Naive thymus-derived CD4-positive, alpha-beta T cell (primary cell): ENCODE measurements at regions not wholly inside any gene's neighbourhood (a gene's known extent, or its start where the extent isn't known, plus 50 kb on each side); places are given as distances from the start of the nearest gene placed in this dataset.
A peak's percentile ranks its signal among the peaks of the same experiment; 100 is the strongest.

Experiments
- ATAC-seq: fragments of 150-1000 bp; cut with Tn5 transposase; 2 replicates; pipeline ENCODE4 v1.10.0; 2021; ENCODE audit warnings: mild to moderate bottlenecking, moderate library complexity
- CTCF ChIA-PET: fragments of 350-600 bp; sonication (Branson Sonifier 250); formaldehyde crosslinking; loops from one replicate; lab custom pipeline; 2021; ENCODE audit warnings: antibody characterized with exemption; lab: Charles Lee
- POLR2A ChIA-PET: fragments of 350-600 bp; sonication (Branson Sonifier 250); formaldehyde crosslinking; loops from one replicate; lab custom pipeline; 2021; ENCODE audit warnings: antibody characterized with exemption, inconsistent platforms; lab: Charles Lee
- DNase-seq, 9 donors: peaks; one replicate each; pipeline versions ENCODE4 v3.0.0 to v3.0.0-alpha.2; 2020 to 2022; ENCODE audit warnings: mixed read lengths in 1 of 9
- H3K27ac ChIP-seq: one replicate; pipeline ENCODE4 v1.7.0; 2013; ENCODE audit warnings: mild to moderate bottlenecking, low read depth, low read length, moderate library complexity
- H3K27me3 ChIP-seq, 2 donors: one replicate each; pipeline ENCODE4 v1.7.0; 2013; ENCODE audit warnings: low read length in 2 of 2, mild to moderate bottlenecking in 2 of 2, moderate library complexity in 2 of 2; ENCODE audit not compliant: control insufficient read depth in 2 of 2, insufficient read depth in 2 of 2
- H3K36me3 ChIP-seq, 3 experiments: 1 replicate in 2 of 3; 2 replicates in 1 of 3; pipeline ENCODE4 v1.7.0; 2013; ENCODE audit warnings: low read length in 3 of 3, mild to moderate bottlenecking in 3 of 3, moderate library complexity in 1 of 3; ENCODE audit not compliant: insufficient read depth in 3 of 3, control insufficient read depth in 2 of 3
- H3K4me1 ChIP-seq, 2 donors: one replicate each; pipeline ENCODE4 v1.7.0; 2013; ENCODE audit warnings: low read length in 2 of 2, mild to moderate bottlenecking in 2 of 2, moderate library complexity in 1 of 2; ENCODE audit not compliant: control insufficient read depth in 2 of 2, insufficient read depth in 2 of 2
- H3K4me3 ChIP-seq: 2 replicates; pipeline ENCODE4 v1.7.0; 2013; ENCODE audit warnings: mild to moderate bottlenecking, low read length
- H3K9me3 ChIP-seq, 3 experiments: 1 replicate in 2 of 3; 2 replicates in 1 of 3; pipeline ENCODE4 v1.7.0; 2013; ENCODE audit warnings: low read length in 3 of 3; ENCODE audit not compliant: control insufficient read depth in 2 of 3
- H3K27ac Mint-ChIP-seq, 9 donors: one replicate each; pipeline ENCODE4 v1.8.0; 2020 to 2022; ENCODE audit warnings: mixed read lengths in 9 of 9, mild to moderate bottlenecking in 8 of 9, moderate library complexity in 5 of 9, inconsistent platforms in 2 of 9
- H3K27me3 Mint-ChIP-seq, 5 donors: one replicate each; pipeline ENCODE4 v1.8.0; 2021 to 2022; ENCODE audit warnings: mixed read lengths in 5 of 5, mild to moderate bottlenecking in 1 of 5
- H3K36me3 Mint-ChIP-seq, 5 donors: one replicate each; pipeline ENCODE4 v1.8.0; 2020 to 2022; ENCODE audit warnings: mixed read lengths in 5 of 5, mild to moderate bottlenecking in 3 of 5, inconsistent platforms in 1 of 5
- H3K4me1 Mint-ChIP-seq, 7 donors: one replicate each; pipeline ENCODE4 v1.8.0; 2020 to 2022; ENCODE audit warnings: mixed read lengths in 7 of 7, mild to moderate bottlenecking in 3 of 7, inconsistent platforms in 1 of 7
- H3K4me3 Mint-ChIP-seq, 10 donors: one replicate each; pipeline ENCODE4 v1.8.0; 2020 to 2022; ENCODE audit warnings: mild to moderate bottlenecking in 10 of 10, mixed read lengths in 10 of 10, moderate library complexity in 6 of 10, inconsistent platforms in 2 of 10
- H3K9me3 Mint-ChIP-seq, 11 donors: one replicate each; pipeline ENCODE4 v1.8.0; 2020 to 2022; ENCODE audit warnings: mixed read lengths in 11 of 11, mild to moderate bottlenecking in 4 of 11, inconsistent platforms in 1 of 11, moderate library complexity in 1 of 11
- intact Hi-C, 2 donors: fragments of 100-400 bp; cut with micrococcal nuclease; formaldehyde crosslinking; loops; one replicate each; pipeline ENCODE4 v1.15.1; 2023

GRCh38 chr9:38257626-38258215 lies 134.8 kb upstream of the ALDH1B1 start:
- Mint-ChIP-seq H3K4me1 (no peaks in the 10 kb centered on the region), H3K27me3 (peaks cover 0 to 19% (median 0%) of the 10 kb centered on the region in 5 donors), H3K9me3 (peaks cover 0 to 3% (median 0%) of the 10 kb centered on the region in 11 donors), H3K4me3 (no peak overlapping the region), H3K27ac (peak overlapping the region in 1 of 9 donors; percentile 46), H3K36me3 (peaks cover 0 to 9% (median 0%) of the 10 kb centered on the region in 5 donors)
- H3K9me3 ChIP-seq: no peaks in the 10 kb centered on the region
- no peak for ATAC-seq
- H3K4me1 ChIP-seq: no peaks in the 10 kb centered on the region
- CTCF ChIA-PET: interaction anchor here (0.6 kb wide), 1 partner anchor 479 kb away, joined by 3 read pairs; no protein-coding TSS in a partner anchor
- intact Hi-C loops: no loop called here
- no peak for DNase-seq
- H3K36me3 ChIP-seq: no peaks in the 10 kb centered on the region
- no peak overlapping the region for H3K4me3 ChIP-seq
- POLR2A ChIA-PET: no interaction called here
- no peaks in the 10 kb centered on the region for H3K27me3 ChIP-seq
- no peak overlapping the region for H3K27ac ChIP-seq

DNA sequence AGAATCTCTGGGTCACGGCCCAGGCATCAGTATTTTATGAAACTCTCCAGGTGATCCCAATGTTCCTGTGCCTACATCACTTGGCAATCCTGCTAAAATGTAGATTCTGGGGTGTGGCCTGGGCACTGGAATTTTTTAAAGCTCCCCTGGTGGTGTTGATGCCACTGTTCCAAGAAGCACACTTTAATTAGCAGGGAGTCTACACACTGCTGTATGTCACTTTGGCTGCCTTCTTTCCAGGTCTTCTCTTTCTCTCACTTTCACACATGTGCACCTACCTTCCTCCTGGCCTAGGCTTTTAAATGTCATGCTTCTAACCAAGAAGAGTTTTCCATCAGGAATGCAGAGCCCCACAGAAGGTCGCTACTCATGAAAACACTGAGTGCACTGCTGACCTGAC lies 136.0 kb upstream of the ALDH1B1 start:
- CTCF ChIA-PET: no interaction called here
- Histone ChIP-seq H3K27me3 (no peaks in the 10 kb centered on the region), H3K9me3 (no peaks in the 10 kb centered on the region), H3K27ac (no peak overlapping the region), H3K4me1 (no peaks in the 10 kb centered on the region), H3K36me3 (no peaks in the 10 kb centered on the region), H3K4me3 (no peak overlapping the region)
- intact Hi-C loops: no loop called here
- no peaks in the 10 kb centered on the region for H3K4me1 Mint-ChIP-seq
- POLR2A ChIA-PET: no interaction called here
- peaks cover 0 to 9% (median 0%) of the 10 kb centered on the region in 5 donors for H3K36me3 Mint-ChIP-seq
- ATAC-seq (no peak), DNase-seq (no peak)
- no peak overlapping the region for H3K4me3 Mint-ChIP-seq
- H3K27ac Mint-ChIP-seq: no peak overlapping the region
- H3K27me3 Mint-ChIP-seq: peaks cover 0 to 13% (median 0%) of the 10 kb centered on the region in 5 donors
- peaks cover 0 to 3% (median 0%) of the 10 kb centered on the region in 11 donors for H3K9me3 Mint-ChIP-seq

DNA sequence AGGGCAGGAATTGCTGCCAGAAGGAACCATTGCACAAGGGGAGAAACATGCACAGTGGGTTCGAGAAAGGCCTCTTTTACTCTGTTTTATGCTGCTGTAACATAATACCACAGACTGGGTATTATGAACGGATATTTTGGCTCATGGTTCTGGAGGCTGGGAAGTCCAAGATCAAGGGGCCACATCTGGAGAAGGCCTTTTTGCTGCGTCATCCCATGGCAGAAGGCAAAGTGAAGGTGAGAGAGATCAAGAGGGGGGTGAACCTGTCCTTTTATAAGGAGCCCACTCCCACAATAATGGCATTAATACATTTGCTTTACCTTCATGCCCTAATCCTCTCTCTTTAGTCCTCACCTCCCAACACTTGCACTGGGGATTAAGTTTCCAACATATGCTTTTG lies 136.9 kb upstream of the ALDH1B1 start:
- peaks cover 0 to 11% (median 0%) of the 10 kb centered on the region in 5 donors for H3K27me3 Mint-ChIP-seq
- DNase-seq (no peak), ATAC-seq (no peak)
- no peak overlapping the region for H3K27ac Mint-ChIP-seq
- no peaks in the 10 kb centered on the region for H3K4me1 Mint-ChIP-seq
- POLR2A ChIA-PET: no interaction called here
- no peak overlapping the region for H3K4me3 Mint-ChIP-seq
- Histone ChIP-seq H3K4me3 (no peak overlapping the region), H3K9me3 (no peaks in the 10 kb centered on the region), H3K4me1 (no peaks in the 10 kb centered on the region), H3K27ac (no peak overlapping the region), H3K27me3 (no peaks in the 10 kb centered on the region), H3K36me3 (no peaks in the 10 kb centered on the region)
- H3K36me3 Mint-ChIP-seq: peaks cover 0 to 9% (median 0%) of the 10 kb centered on the region in 5 donors
- CTCF ChIA-PET: no interaction called here
- intact Hi-C loops: no loop called here
- peaks cover 0 to 3% (median 0%) of the 10 kb centered on the region in 11 donors for H3K9me3 Mint-ChIP-seq

DNA sequence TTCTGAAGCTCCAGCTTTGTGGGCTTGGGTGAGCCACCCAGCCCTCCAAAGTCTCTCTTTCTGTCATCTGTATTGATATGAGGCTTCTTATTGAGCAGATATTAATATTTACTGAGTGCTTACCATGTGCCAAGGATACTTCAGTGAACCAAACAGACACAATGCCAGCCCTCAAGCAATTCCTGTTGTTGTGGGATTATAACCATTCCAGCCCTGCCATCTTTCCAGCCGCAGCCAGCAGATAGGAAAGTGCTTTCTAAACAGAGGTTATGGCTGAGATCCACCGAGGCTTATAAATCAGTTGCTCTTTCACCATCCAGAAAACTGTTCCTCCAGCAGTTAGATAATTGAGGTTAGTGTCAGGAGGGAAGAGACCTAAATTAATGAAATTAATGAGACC lies 137.7 kb upstream of the ALDH1B1 start:
- Histone ChIP-seq H3K36me3 (no peaks in the 10 kb centered on the region), H3K4me3 (no peak overlapping the region), H3K27me3 (no peaks in the 10 kb centered on the region), H3K4me1 (no peaks in the 10 kb centered on the region), H3K9me3 (no peaks in the 10 kb centered on the region), H3K27ac (no peak overlapping the region)
- CTCF ChIA-PET: no interaction called here
- Mint-ChIP-seq H3K27ac (no peak overlapping the region), H3K4me3 (no peak overlapping the region), H3K9me3 (peaks cover 0 to 1% (median 0%) of the 10 kb centered on the region in 11 donors), H3K4me1 (no peaks in the 10 kb centered on the region), H3K36me3 (peaks cover 0 to 2% (median 0%) of the 10 kb centered on the region in 5 donors), H3K27me3 (peaks cover 0 to 11% (median 0%) of the 10 kb centered on the region in 5 donors)
- DNase-seq (no peak), ATAC-seq (no peak)
- POLR2A ChIA-PET: no interaction called here
- intact Hi-C loops: no loop called here

- no peaks in the 10 kb centered on the region for H3K9me3 Mint-ChIP-seq
- H3K4me1 ChIP-seq: no peaks in the 10 kb centered on the region
- H3K36me3 ChIP-seq: no peaks in the 10 kb centered on the region
- peaks cover 0 to 11% (median 0%) of the 10 kb centered on the region in 5 donors for H3K27me3 Mint-ChIP-seq
- H3K27ac ChIP-seq: no peak overlapping the region
- no peaks in the 10 kb centered on the region for H3K4me1 Mint-ChIP-seq
- DNase-seq (no peak), ATAC-seq (no peak)
- ChIA-PET POLR2A (no interaction called here), CTCF (no interaction called here)
- H3K9me3 ChIP-seq: no peaks in the 10 kb centered on the region
- no peaks in the 10 kb centered on the region for H3K36me3 Mint-ChIP-seq
- H3K27ac Mint-ChIP-seq: no peak overlapping the region
- H3K4me3 ChIP-seq: no peak overlapping the region
- no peaks in the 10 kb centered on the region for H3K27me3 ChIP-seq
- intact Hi-C loops: no loop called here
- no peak overlapping the region for H3K4me3 Mint-ChIP-seq
These were observed 138.4 kb upstream of the ALDH1B1 start for GRCh38 chr9:38254151-38254550.

DNA sequence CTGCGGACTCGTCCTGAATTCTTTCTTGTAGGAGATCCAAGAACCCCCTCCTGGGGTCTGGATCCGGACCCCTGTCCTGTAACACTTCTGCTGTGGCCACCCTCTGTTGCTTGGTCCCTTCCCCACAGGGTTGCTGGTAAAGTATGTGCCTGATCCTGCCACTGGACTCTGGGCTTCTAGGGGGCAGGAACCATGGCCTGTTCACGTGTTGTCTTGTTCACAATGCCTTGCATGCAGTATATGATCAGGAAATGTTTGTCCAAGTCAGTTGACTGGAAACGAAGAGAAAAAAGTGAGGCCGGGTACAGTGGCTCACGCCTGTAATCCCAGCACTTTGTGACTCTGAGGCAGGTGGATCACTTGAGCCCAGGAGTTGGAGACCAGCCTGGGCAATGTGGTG lies 139.3 kb upstream of the ALDH1B1 start:
- intact Hi-C loops: no loop called here
- Mint-ChIP-seq H3K9me3 (no peaks in the 10 kb centered on the region), H3K27ac (no peak overlapping the region), H3K4me1 (no peaks in the 10 kb centered on the region), H3K36me3 (no peaks in the 10 kb centered on the region), H3K4me3 (no peak overlapping the region), H3K27me3 (peaks cover 0 to 11% (median 0%) of the 10 kb centered on the region in 5 donors)
- Histone ChIP-seq H3K27me3 (no peaks in the 10 kb centered on the region), H3K4me1 (no peaks in the 10 kb centered on the region), H3K9me3 (no peaks in the 10 kb centered on the region), H3K36me3 (no peaks in the 10 kb centered on the region), H3K27ac (no peak overlapping the region), H3K4me3 (no peak overlapping the region)
- ATAC-seq (no peak), DNase-seq (no peak)
- POLR2A ChIA-PET: no interaction called here
- CTCF ChIA-PET: no interaction called here
